GM10248 (cell line): ENCODE measurements at regions not wholly inside any gene's neighbourhood (a gene's known extent, or its start where the extent isn't known, plus 50 kb on each side); places are given as distances from the start of the nearest gene placed in this dataset.

ENCODE experiments used
- CTCF ChIA-PET: fragments of 300-600 bp; sonication (Branson Sonifier 250); formaldehyde crosslinking; extraction: SDS; loops from one replicate; lab custom pipeline; 2021; ENCODE audit warnings: antibody characterized with exemption; lab: Yijun Ruan, JAX
- POLR2A ChIA-PET: fragments of 350-650 bp; sonication (Branson Sonifier 250); formaldehyde crosslinking; extraction: SDS; loops from one replicate; lab custom pipeline; 2020; ENCODE audit warnings: antibody characterized with exemption; lab: Yijun Ruan, JAX
- DNase-seq: peaks from one replicate; pipeline ENCODE4 v3.0.0; 2012; ENCODE audit errors: extremely low spot score
- CTCF ChIP-seq: IDR thresholded peaks from 2 replicates; pipeline ENCODE4 v1.5.1; 2012; ENCODE audit warnings: mild to moderate bottlenecking, low read depth; ENCODE audit errors: extremely low read depth, missing control alignments, control extremely low read depth

- no peak for DNase-seq
- ChIA-PET POLR2A (no interaction called here), CTCF (interaction anchor here (1.2 kb wide), 1 partner anchor 45 kb away, joined by 3 read pairs; no protein-coding TSS in a partner anchor)
- no peak for TF ChIP-seq CTCF
Measured at GRCh38 chr4:60117726-60118323, 1082.3 kb upstream of the ADGRL3 start.

- no peak for DNase-seq
- no peak for TF ChIP-seq CTCF
- CTCF ChIA-PET: no interaction called here
- POLR2A ChIA-PET: no interaction called here
Measured at GRCh38 chr4:60122820-60123219, 1077.3 kb upstream of the ADGRL3 start.

- ChIA-PET CTCF (no interaction called here), POLR2A (no interaction called here)
- no peak for TF ChIP-seq CTCF
- no peak for DNase-seq
Measured at GRCh38 chr4:60128888-60129287, 1071.2 kb upstream of the ADGRL3 start.

GRCh38 chr4:60129740-60130139 lies 1070.4 kb upstream of the ADGRL3 start:
- ChIA-PET POLR2A (no interaction called here), CTCF (no interaction called here)
- TF ChIP-seq CTCF: no peak

GRCh38 chr4:60133375-60133774 lies 1066.8 kb upstream of the ADGRL3 start:
- DNase-seq: no peak
- CTCF ChIA-PET: no interaction called here
- no peak for TF ChIP-seq CTCF
- POLR2A ChIA-PET: no interaction called here

More at GRCh38 chr4:60129740-60130139, 1070.4 kb upstream of the ADGRL3 start:
- no peak for DNase-seq

GRCh38 chr4:60134099-60134498 lies 1066.0 kb upstream of the ADGRL3 start:
- ChIA-PET CTCF (interaction anchor here (1.1 kb wide), 1 partner anchor 32 kb away, joined by 3 read pairs; no protein-coding TSS in a partner anchor), POLR2A (no interaction called here)
- DNase-seq: no peak
- TF ChIP-seq CTCF: no peak

GRCh38 chr4:60155088-60155487 lies 1045.0 kb upstream of the ADGRL3 start:
- ChIA-PET CTCF (no interaction called here), POLR2A (no interaction called here)
- no peak for DNase-seq
- TF ChIP-seq CTCF: no peak
